Neural cell (in vitro differentiated cells): ENCODE measurements at regions not wholly inside any gene's neighbourhood (a gene's known extent, or its start where the extent isn't known, plus 50 kb on each side); places are given as distances from the start of the nearest gene placed in this dataset.

Experiments
- H2AFZ ChIP-seq: fragments of 200-600, 300-800 bp; sonication (generic), shearing (Covaris generic); 2 replicates; pipeline ENCODE4 v1.6.0; 2014; ENCODE audit warnings: low read depth, mild to moderate bottlenecking, antibody characterized with exemption, low read length, moderate library complexity
- H3F3A ChIP-seq: fragments of 200-600 bp; shearing (Covaris generic); 2 replicates; pipeline ENCODE4 v1.6.1; 2016; ENCODE audit warnings: mild to moderate bottlenecking, moderate library complexity, mixed read lengths, antibody characterized with exemption, low read length; ENCODE audit not compliant: insufficient read depth, poor library complexity, severe bottlenecking
- H3K27ac ChIP-seq: fragments of 200-600, 300-800 bp; sonication (generic), shearing (Covaris generic); 2 replicates; pipeline ENCODE4 v1.5.1; 2014; ENCODE audit warnings: mild to moderate bottlenecking, low read length, moderate library complexity
- H3K27me3 ChIP-seq: fragments of 300-800, 200-600 bp; sonication (generic), shearing (Covaris generic); 2 replicates; pipeline ENCODE4 v1.6.0; 2014; ENCODE audit warnings: mild to moderate bottlenecking, low read depth, low read length, moderate library complexity; ENCODE audit not compliant: insufficient read depth
- H3K36me3 ChIP-seq: fragments of 300-800, 200-600 bp; sonication (generic), shearing (Covaris generic); 2 replicates; pipeline ENCODE4 v1.5.1; 2014; ENCODE audit warnings: mild to moderate bottlenecking, antibody characterized with exemption, low read length, moderate library complexity; ENCODE audit not compliant: insufficient read depth
- H3K4me2 ChIP-seq: fragments of 300-800, 200-600 bp; sonication (generic), shearing (Covaris generic); 2 replicates; pipeline ENCODE4 v1.6.0; 2014; ENCODE audit warnings: mild to moderate bottlenecking, low read length
- H3K4me3 ChIP-seq: fragments of 300-800, 200-600 bp; sonication (generic), shearing (Covaris generic); 2 replicates; pipeline ENCODE4 v1.5.1; 2014; ENCODE audit warnings: mild to moderate bottlenecking, low read length, moderate library complexity
- H3K79me2 ChIP-seq: fragments of 200-600 bp; shearing (Covaris generic); replicated peaks from 2 replicates; pipeline ENCODE4 v1.6.0; 2014; ENCODE audit warnings: mild to moderate bottlenecking, low read length, moderate library complexity; ENCODE audit not compliant: insufficient read depth
- H3K9ac ChIP-seq: fragments of 300-800, 200-600 bp; sonication (generic), shearing (Covaris generic); 2 replicates; pipeline ENCODE4 v1.6.1; 2016; ENCODE audit warnings: mild to moderate bottlenecking, low read length, mixed read lengths
- H3K9me2 ChIP-seq: fragments of 200-600 bp; shearing (Covaris generic); 2 replicates; pipeline ENCODE4 v1.6.1; 2016; ENCODE audit warnings: mild to moderate bottlenecking, low read length, mixed read lengths; ENCODE audit not compliant: insufficient read depth
- H3K9me3 ChIP-seq: fragments of 200-600, 300-800 bp; sonication (generic), shearing (Covaris generic); 2 replicates; pipeline ENCODE4 v1.6.1; 2016; ENCODE audit warnings: mild to moderate bottlenecking, mixed run types, low read length, moderate library complexity, mixed read lengths
- H4K20me1 ChIP-seq: fragments of 200-600 bp; shearing (Covaris generic); 2 replicates; pipeline ENCODE4 v1.6.1; 2016; ENCODE audit warnings: mild to moderate bottlenecking, mixed run types; ENCODE audit not compliant: insufficient read depth
- EP300 ChIP-seq: fragments of 450-650 bp; conservative IDR thresholded peaks from 2 replicates; pipeline ENCODE4 v1.6.1; 2014; ENCODE audit warnings: antibody characterized with exemption, mild to moderate bottlenecking, moderate library complexity; ENCODE audit not compliant: poor library complexity, severe bottlenecking
- EZH2 ChIP-seq: fragments of 200-600, 300-800 bp; shearing (Covaris generic), sonication (generic); IDR thresholded peaks from 2 replicates; pipeline ENCODE4 v1.6.1; 2014; ENCODE audit warnings: antibody characterized with exemption, low read length, borderline replicate concordance, mild to moderate bottlenecking; ENCODE audit not compliant: insufficient read depth, poor library complexity, severe bottlenecking
- MXI1 ChIP-seq: fragments of 450-650 bp; conservative IDR thresholded peaks from 2 replicates; pipeline ENCODE4 v1.6.1; 2014; ENCODE audit warnings: antibody characterized with exemption, mild to moderate bottlenecking; ENCODE audit not compliant: poor library complexity, severe bottlenecking
- POLR2AphosphoS5 ChIP-seq: IDR thresholded peaks from 2 replicates; pipeline ENCODE4 v1.6.1; 2012
- RAD21 ChIP-seq: fragments of 450-650 bp; conservative IDR thresholded peaks from 2 replicates; pipeline ENCODE4 v1.6.1; 2014; ENCODE audit warnings: antibody characterized with exemption, mild to moderate bottlenecking, moderate library complexity
- SMC3 ChIP-seq: fragments of 450-650 bp; conservative IDR thresholded peaks from 2 replicates; pipeline ENCODE4 v1.6.1; 2014; ENCODE audit warnings: antibody characterized with exemption, mild to moderate bottlenecking, moderate library complexity; ENCODE audit not compliant: poor library complexity
- TAF1 ChIP-seq: IDR thresholded peaks from 2 replicates; pipeline ENCODE4 v1.6.1; 2012; ENCODE audit warnings: low read depth
- TF ChIP-seq, protein P1 (sequence below): IDR thresholded peaks from 2 replicates; pipeline ENCODE4 v1.6.1; 2012; ENCODE audit warnings: borderline replicate concordance
- TF ChIP-seq, protein P2 (sequence below): fragments of 450-650 bp; IDR thresholded peaks from 2 replicates; pipeline ENCODE4 v1.5.1; 2014; ENCODE audit warnings: antibody characterized with exemption, mild to moderate bottlenecking, moderate library complexity; ENCODE audit not compliant: poor library complexity, severe bottlenecking

DNA sequence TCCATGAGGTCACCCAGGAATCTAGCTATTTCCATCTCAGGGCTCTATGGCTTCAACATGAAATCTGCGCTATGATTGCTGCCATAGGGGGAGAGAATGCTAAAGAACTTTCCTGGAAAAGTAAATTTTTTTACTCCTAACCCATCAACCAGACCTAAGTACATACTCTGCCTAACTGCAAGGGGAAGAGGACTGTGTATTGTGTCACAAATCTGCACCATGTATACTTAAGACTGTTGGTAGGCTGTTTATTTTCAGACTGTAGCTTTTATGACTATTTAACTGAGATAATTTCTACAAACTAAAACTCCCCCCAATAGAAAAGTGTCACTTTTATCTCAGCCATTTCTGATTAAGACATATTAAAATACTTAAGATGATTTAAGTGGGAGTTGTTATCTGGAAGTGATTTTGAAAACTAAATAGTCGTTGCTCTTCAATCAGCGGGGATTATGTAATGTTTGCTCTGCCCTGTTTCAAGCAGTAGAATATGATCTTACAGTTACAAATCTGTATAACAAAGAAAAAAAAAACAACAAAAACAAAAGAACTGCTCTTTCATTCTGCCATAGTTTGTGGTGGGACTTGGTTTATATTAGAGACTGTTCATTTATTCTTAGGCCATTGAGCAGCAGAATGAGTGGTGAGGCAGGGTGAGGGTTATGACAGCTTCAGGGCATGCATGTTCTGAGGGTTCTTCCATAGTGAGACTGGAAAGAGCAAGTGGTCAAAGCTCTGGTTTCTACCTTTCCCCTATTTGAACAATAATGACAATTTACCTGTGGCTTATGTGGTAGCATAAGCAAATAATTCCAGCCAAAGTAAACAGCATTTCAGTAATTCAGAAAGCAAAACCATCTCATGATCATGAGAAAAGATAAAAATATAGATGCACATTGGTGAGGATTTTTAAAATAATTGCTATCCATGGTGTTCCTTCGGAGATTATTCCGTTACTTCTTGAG lies 126.3 kb upstream of the CEP162 start:
- H3K4me2 ChIP-seq, result no peak overlapping the region
- no peak overlapping the region for H2AFZ ChIP-seq
- no peaks in the 10 kb centered on the region for H3K27me3 ChIP-seq
- no peaks in the 10 kb centered on the region for H4K20me1 ChIP-seq
- no peak overlapping the region for H3K27ac ChIP-seq
- H3K79me2 ChIP-seq, result no peaks in the 10 kb centered on the region
- no peaks in the 10 kb centered on the region for H3K9me3 ChIP-seq
- no peak overlapping the region for H3K9ac ChIP-seq
- H3K36me3 ChIP-seq, result no peaks in the 10 kb centered on the region
- no peak overlapping the region for H3K4me3 ChIP-seq
- TF ChIP-seq SMC3 (no peak), TAF1 (no peak), EZH2 (no peak), RAD21 (no peak), EP300 (no peak)
- TF ChIP-seq, protein P1, sequence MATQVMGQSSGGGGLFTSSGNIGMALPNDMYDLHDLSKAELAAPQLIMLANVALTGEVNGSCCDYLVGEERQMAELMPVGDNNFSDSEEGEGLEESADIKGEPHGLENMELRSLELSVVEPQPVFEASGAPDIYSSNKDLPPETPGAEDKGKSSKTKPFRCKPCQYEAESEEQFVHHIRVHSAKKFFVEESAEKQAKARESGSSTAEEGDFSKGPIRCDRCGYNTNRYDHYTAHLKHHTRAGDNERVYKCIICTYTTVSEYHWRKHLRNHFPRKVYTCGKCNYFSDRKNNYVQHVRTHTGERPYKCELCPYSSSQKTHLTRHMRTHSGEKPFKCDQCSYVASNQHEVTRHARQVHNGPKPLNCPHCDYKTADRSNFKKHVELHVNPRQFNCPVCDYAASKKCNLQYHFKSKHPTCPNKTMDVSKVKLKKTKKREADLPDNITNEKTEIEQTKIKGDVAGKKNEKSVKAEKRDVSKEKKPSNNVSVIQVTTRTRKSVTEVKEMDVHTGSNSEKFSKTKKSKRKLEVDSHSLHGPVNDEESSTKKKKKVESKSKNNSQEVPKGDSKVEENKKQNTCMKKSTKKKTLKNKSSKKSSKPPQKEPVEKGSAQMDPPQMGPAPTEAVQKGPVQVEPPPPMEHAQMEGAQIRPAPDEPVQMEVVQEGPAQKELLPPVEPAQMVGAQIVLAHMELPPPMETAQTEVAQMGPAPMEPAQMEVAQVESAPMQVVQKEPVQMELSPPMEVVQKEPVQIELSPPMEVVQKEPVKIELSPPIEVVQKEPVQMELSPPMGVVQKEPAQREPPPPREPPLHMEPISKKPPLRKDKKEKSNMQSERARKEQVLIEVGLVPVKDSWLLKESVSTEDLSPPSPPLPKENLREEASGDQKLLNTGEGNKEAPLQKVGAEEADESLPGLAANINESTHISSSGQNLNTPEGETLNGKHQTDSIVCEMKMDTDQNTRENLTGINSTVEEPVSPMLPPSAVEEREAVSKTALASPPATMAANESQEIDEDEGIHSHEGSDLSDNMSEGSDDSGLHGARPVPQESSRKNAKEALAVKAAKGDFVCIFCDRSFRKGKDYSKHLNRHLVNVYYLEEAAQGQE, result no peak
- no peaks in the 10 kb centered on the region for H3K9me2 ChIP-seq
- H3F3A ChIP-seq, result no peaks in the 10 kb centered on the region

DNA sequence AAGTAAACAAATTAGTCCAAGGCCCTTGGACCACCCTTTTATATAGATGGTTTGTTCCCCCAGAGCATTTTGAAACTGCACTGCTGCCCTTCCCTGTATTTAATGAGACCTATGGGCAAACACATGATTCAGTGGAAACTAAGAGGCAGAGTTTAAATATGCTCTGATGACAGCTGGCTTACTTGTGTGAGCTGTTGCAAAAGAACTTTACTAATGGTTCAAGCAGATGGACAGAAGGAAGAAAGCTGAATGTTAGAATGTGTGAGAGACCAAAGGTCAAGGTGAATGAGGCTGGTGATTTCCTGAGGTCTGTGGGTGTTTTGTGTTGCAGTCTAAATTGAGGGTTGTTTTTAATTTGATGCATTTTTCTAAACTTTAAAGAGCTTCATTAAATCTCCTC lies 123.0 kb upstream of the CEP162 start:
- no peak overlapping the region for H2AFZ ChIP-seq
- H3K27me3 ChIP-seq, result no peaks in the 10 kb centered on the region
- no peaks in the 10 kb centered on the region for H3K9me2 ChIP-seq
- H3K79me2 ChIP-seq, result no peaks in the 10 kb centered on the region
- H4K20me1 ChIP-seq, result no peaks in the 10 kb centered on the region
- no peak overlapping the region for H3K27ac ChIP-seq
- H3K9ac ChIP-seq, result no peak overlapping the region
- TF ChIP-seq POLR2AphosphoS5 (no peak), EZH2 (no peak), MXI1 (no peak), TAF1 (no peak), SMC3 (no peak), RAD21 (no peak), EP300 (no peak)
- TF ChIP-seq, protein P1, result no peak
- TF ChIP-seq, protein P2, sequence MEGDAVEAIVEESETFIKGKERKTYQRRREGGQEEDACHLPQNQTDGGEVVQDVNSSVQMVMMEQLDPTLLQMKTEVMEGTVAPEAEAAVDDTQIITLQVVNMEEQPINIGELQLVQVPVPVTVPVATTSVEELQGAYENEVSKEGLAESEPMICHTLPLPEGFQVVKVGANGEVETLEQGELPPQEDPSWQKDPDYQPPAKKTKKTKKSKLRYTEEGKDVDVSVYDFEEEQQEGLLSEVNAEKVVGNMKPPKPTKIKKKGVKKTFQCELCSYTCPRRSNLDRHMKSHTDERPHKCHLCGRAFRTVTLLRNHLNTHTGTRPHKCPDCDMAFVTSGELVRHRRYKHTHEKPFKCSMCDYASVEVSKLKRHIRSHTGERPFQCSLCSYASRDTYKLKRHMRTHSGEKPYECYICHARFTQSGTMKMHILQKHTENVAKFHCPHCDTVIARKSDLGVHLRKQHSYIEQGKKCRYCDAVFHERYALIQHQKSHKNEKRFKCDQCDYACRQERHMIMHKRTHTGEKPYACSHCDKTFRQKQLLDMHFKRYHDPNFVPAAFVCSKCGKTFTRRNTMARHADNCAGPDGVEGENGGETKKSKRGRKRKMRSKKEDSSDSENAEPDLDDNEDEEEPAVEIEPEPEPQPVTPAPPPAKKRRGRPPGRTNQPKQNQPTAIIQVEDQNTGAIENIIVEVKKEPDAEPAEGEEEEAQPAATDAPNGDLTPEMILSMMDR, result no peak
- H3F3A ChIP-seq, result no peaks in the 10 kb centered on the region
- H3K4me2 ChIP-seq, result no peak overlapping the region
- H3K9me3 ChIP-seq, result no peaks in the 10 kb centered on the region
- no peaks in the 10 kb centered on the region for H3K36me3 ChIP-seq
- no peak overlapping the region for H3K4me3 ChIP-seq
